ENCODE measurements at regions not wholly inside any gene's neighbourhood (a gene's known extent, or its start where the extent isn't known, plus 50 kb on each side); places are given as distances from the start of the nearest gene placed in this dataset.

- H3K4me2 ChIP-seq (ENCODE audit: low read length) = no peak overlapping the region
- no peak for DNase-seq (ENCODE audit: low read depth)
- H3K27ac ChIP-seq (ENCODE audit: low read depth, low read length) = no peak overlapping the region
- TF ChIP-seq EZH2 (IDR thresholded peaks at IDR 0.05; ENCODE audit: insufficient read depth, low read length) = no peak
- TF ChIP-seq CTCF (IDR thresholded peaks at IDR 0.05; ENCODE audit: insufficient read depth, low read depth, low read length) = no peak
- Mint-ChIP-seq H3K4me1 (ENCODE audit: low read depth, unreplicated experiment) (peaks cover 4% of the 10 kb centered on the region), H3K9me3 (ENCODE audit: unreplicated experiment) (no peaks in the 10 kb centered on the region), H3K27me3 (ENCODE audit: low read depth, unreplicated experiment) (no peaks in the 10 kb centered on the region), H3K27ac (ENCODE audit: unreplicated experiment) (no peak overlapping the region), H3K36me3 (ENCODE audit: low read depth, unreplicated experiment) (no peaks in the 10 kb centered on the region), H3K4me3 (ENCODE audit: unreplicated experiment) (no peak overlapping the region)
- no peak overlapping the region for H3K9ac ChIP-seq (ENCODE audit: low read length)
- no peaks in the 10 kb centered on the region for H3K9me3 ChIP-seq (ENCODE audit: insufficient read depth, low read depth, low read length)
- no peaks in the 10 kb centered on the region for H3K27me3 ChIP-seq (ENCODE audit: insufficient read depth, low read length)
- FAIRE-seq = no peak
- H3K4me3 ChIP-seq (ENCODE audit: insufficient read depth, low read depth, low read length) = no peak overlapping the region
- H3K36me3 ChIP-seq (ENCODE audit: insufficient read depth, low read length) = no peaks in the 10 kb centered on the region
- no peaks in the 10 kb centered on the region for H4K20me1 ChIP-seq (ENCODE audit: insufficient read depth, low read length)
- H2AFZ ChIP-seq (ENCODE audit: low read depth, low read length) = no peak overlapping the region
- no peaks in the 10 kb centered on the region for H3K79me2 ChIP-seq (ENCODE audit: insufficient read depth, low read length)
- H3K4me1 ChIP-seq (ENCODE audit: insufficient read depth, low read length) = peaks cover 5% of the 10 kb centered on the region
Measured at GRCh38 chr15:47411733-47412132, 305.6 kb upstream of the SEMA6D start.

- TF ChIP-seq CTCF (IDR thresholded peaks at IDR 0.05; ENCODE audit: insufficient read depth, low read depth, low read length) (no peak), EZH2 (IDR thresholded peaks at IDR 0.05; ENCODE audit: insufficient read depth, low read length) (no peak)
- H3K4me1 ChIP-seq (ENCODE audit: insufficient read depth, low read length) = peaks cover 5% of the 10 kb centered on the region
- H3K9me3 ChIP-seq (ENCODE audit: insufficient read depth, low read depth, low read length) = no peaks in the 10 kb centered on the region
- H3K27ac ChIP-seq (ENCODE audit: low read depth, low read length) = no peak overlapping the region
- no peaks in the 10 kb centered on the region for H4K20me1 ChIP-seq (ENCODE audit: insufficient read depth, low read length)
- Mint-ChIP-seq H3K4me3 (ENCODE audit: unreplicated experiment) (no peak overlapping the region), H3K36me3 (ENCODE audit: low read depth, unreplicated experiment) (no peaks in the 10 kb centered on the region), H3K9me3 (ENCODE audit: unreplicated experiment) (no peaks in the 10 kb centered on the region), H3K4me1 (ENCODE audit: low read depth, unreplicated experiment) (peaks cover 4% of the 10 kb centered on the region), H3K27me3 (ENCODE audit: low read depth, unreplicated experiment) (no peaks in the 10 kb centered on the region), H3K27ac (ENCODE audit: unreplicated experiment) (no peak overlapping the region)
- no peak overlapping the region for H3K9ac ChIP-seq (ENCODE audit: low read length)
- FAIRE-seq (no peak), DNase-seq (ENCODE audit: low read depth) (no peak)
- no peak overlapping the region for H3K4me2 ChIP-seq (ENCODE audit: low read length)
- no peaks in the 10 kb centered on the region for H3K79me2 ChIP-seq (ENCODE audit: insufficient read depth, low read length)
- no peaks in the 10 kb centered on the region for H3K36me3 ChIP-seq (ENCODE audit: insufficient read depth, low read length)
- no peak overlapping the region for H2AFZ ChIP-seq (ENCODE audit: low read depth, low read length)
- no peaks in the 10 kb centered on the region for H3K27me3 ChIP-seq (ENCODE audit: insufficient read depth, low read length)
- H3K4me3 ChIP-seq (ENCODE audit: insufficient read depth, low read depth, low read length) = no peak overlapping the region
Measured at GRCh38 chr15:47412136-47412535, 305.2 kb upstream of the SEMA6D start.

- Histone ChIP-seq H3K27ac (ENCODE audit: low read depth, low read length) (no peak overlapping the region), H3K79me2 (ENCODE audit: insufficient read depth, low read length) (no peaks in the 10 kb centered on the region), H4K20me1 (ENCODE audit: insufficient read depth, low read length) (no peaks in the 10 kb centered on the region), H2AFZ (ENCODE audit: low read depth, low read length) (no peak overlapping the region), H3K36me3 (ENCODE audit: insufficient read depth, low read length) (no peaks in the 10 kb centered on the region), H3K27me3 (ENCODE audit: insufficient read depth, low read length) (no peaks in the 10 kb centered on the region), H3K4me3 (ENCODE audit: insufficient read depth, low read depth, low read length) (no peak overlapping the region), H3K9ac (ENCODE audit: low read length) (no peak overlapping the region), H3K9me3 (ENCODE audit: insufficient read depth, low read depth, low read length) (no peaks in the 10 kb centered on the region), H3K4me1 (ENCODE audit: insufficient read depth, low read length) (peaks cover 5% of the 10 kb centered on the region), H3K4me2 (ENCODE audit: low read length) (no peak overlapping the region)
- H3K4me1 Mint-ChIP-seq (ENCODE audit: low read depth, unreplicated experiment) = peaks cover 4% of the 10 kb centered on the region
- H3K27me3 Mint-ChIP-seq (ENCODE audit: low read depth, unreplicated experiment) = no peaks in the 10 kb centered on the region
- H3K4me3 Mint-ChIP-seq (ENCODE audit: unreplicated experiment) = no peak overlapping the region
- FAIRE-seq = no peak
- no peaks in the 10 kb centered on the region for H3K9me3 Mint-ChIP-seq (ENCODE audit: unreplicated experiment)
- no peak for DNase-seq (ENCODE audit: low read depth)
- no peak for TF ChIP-seq CTCF (IDR thresholded peaks at IDR 0.05; ENCODE audit: insufficient read depth, low read depth, low read length)
- no peak for TF ChIP-seq EZH2 (IDR thresholded peaks at IDR 0.05; ENCODE audit: insufficient read depth, low read length)
- no peaks in the 10 kb centered on the region for H3K36me3 Mint-ChIP-seq (ENCODE audit: low read depth, unreplicated experiment)
- no peak overlapping the region for H3K27ac Mint-ChIP-seq (ENCODE audit: unreplicated experiment)
Measured at GRCh38 chr15:47412802-47413201, 304.5 kb upstream of the SEMA6D start.

Data from astrocyte (in vitro differentiated cells and primary cell).